ENCODE measurements at regions not wholly inside any gene's neighbourhood (a gene's known extent, or its start where the extent isn't known, plus 50 kb on each side); places are given as distances from the start of the nearest gene placed in this dataset.

DNA sequence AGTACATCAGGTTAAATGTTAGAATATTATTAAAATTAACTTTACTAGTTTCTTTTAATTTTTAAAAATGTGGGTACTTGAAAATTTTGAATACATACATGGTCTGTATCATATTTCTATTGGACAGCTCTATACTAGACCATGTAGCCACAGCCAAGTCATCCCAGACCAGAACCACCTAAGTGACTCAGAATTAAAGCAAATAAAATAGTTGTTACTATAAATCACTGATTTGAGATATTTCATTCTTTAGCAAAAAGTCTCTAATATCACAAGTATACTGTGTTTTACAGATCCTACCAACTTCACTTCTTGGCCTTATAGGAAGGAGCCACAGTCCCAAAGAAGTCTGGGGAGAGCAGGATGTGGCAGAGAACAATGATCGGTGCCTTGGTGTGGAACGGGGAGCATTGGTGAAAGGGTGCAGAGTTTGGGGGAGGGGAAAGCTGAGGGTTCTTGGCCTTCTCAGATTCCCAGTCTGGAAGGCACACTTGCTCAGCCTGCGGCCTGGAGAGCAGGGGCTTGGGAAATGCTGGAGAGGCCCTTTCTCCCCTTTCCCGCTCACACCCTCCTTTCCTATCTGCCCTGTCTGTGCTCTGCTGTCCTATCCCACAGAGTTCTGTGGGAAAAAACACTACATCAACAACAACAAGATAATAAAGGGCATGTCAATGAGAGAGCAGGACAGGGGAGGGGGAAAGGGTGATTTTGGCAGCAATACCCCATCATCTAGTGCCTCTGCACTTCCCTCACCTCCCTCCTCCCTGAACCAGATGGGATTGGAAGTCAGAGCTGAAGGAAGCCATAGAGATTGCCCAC, 122.1 kb downstream of the NGF start:
- no peak for TF ChIP-seq CTCF (IDR thresholded peaks at IDR 0.05)

DNA sequence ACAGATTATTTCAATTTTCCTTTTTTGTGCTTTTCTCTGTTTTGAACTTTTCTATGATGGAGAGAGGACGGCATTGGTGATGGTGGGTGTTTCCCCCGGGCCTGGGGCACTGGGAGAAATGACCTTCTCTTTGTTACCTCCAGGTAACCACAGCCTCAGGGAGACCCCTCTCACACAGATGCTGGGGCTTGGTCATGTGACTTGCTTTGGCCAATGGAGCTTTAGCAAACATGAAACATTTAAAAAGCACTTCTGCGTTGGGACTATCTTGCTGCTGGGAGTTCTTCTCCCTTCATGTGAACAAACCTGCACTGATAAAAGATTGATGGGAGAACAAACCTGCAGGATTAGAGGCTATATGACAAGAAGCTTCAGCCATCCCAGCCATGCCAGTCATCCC, 122.9 kb downstream of the NGF start:
- no peak for TF ChIP-seq CTCF (IDR thresholded peaks at IDR 0.05)

GRCh38 chr1:115214098-115214497, 124.0 kb downstream of the NGF start:
- no peak for TF ChIP-seq CTCF (IDR thresholded peaks at IDR 0.05)

DNA sequence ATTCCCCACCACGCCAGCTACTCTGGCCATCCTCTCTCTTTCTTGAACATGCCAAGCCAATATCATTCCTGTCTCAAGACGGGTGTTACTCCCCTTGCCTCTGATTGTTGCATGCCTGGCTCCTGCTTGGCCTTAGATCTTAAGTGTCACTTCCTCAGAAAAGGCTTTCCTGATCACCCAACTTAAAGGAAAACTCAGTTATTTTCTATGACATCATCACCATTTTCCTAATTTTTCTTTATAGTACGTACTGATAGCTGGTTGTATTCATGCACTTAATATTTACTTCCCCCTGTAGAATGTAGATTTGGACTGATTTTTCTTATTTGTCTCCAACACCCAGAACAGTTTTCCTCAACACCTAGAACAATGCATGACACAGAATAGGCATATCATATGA, 123.8 kb upstream of the TSPAN2 start:
- TF ChIP-seq CTCF (IDR thresholded peaks at IDR 0.05) = no peak

DNA sequence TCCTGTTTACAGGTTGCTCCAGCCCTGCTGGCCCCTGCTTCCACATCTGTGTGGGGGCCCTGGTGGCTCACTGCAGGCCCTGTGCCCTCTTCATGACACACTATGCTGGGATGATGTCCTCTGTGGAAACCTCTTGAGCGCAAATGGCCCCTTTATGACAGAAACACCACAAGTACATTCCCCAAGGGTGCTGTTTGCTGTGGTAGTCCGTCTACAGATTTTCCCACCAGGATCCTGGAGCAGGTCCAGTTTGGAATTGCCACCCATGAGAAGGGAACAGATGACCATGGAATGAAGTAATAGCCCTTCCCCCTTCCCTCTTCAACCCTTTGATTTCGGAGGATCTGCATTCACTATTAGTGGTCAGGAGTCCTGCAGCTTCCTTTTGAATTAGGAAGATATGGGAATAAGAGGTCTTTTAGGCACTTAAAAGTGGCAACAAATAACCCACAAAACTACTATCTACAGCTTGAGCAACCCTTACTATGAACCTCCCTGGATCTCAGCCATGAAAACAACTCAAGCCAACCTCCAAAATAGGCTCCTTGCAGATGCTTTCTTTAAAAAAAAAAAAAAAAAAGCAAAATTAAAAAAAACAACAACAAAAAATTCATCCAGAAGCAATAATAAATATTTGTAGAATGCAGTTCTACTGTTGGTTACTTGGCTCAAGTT, 121.9 kb upstream of the TSPAN2 start:
- TF ChIP-seq CTCF (IDR thresholded peaks at IDR 0.05) = no peak

GRCh38 chr1:115210302-115210711, 121.0 kb upstream of the TSPAN2 start:
- TF ChIP-seq CTCF (IDR thresholded peaks at IDR 0.05) = no peak

- no peak for TF ChIP-seq CTCF (IDR thresholded peaks at IDR 0.05)
Measured at GRCh38 chr1:115204513-115204912, 115.2 kb upstream of the TSPAN2 start.

Measured in LNCAP (cell line).